Right cardiac atrium (tissue), 5 donors: ENCODE measurements at regions not wholly inside any gene's neighbourhood (a gene's known extent, or its start where the extent isn't known, plus 50 kb on each side); places are given as distances from the start of the nearest gene placed in this dataset.

Experiments used
- ATAC-seq, 2 donors: fragments of 200-7000 bp; cut with Tn5 transposase; one replicate each; pipeline versions ENCODE4 v1.8.0 to v1.9.1; 2020; ENCODE audit warnings: moderate library complexity in 2 of 2, mild to moderate bottlenecking in 1 of 2
- DNase-seq, 3 donors: peaks; one replicate each; pipeline ENCODE4 v3.0.0-alpha.2; 2020
- H3K27ac ChIP-seq: one replicate; pipeline ENCODE4 v1.5.1; 2013; ENCODE audit warnings: mild to moderate bottlenecking, low read length, control low read depth, moderate library complexity
- H3K27me3 ChIP-seq: one replicate; pipeline ENCODE4 v1.6.1; 2013; ENCODE audit not compliant: control insufficient read depth, insufficient read depth
- H3K4me1 ChIP-seq: one replicate; pipeline ENCODE4 v1.6.1; 2013; ENCODE audit warnings: low read length; ENCODE audit not compliant: control insufficient read depth, insufficient read depth
- H3K4me3 ChIP-seq: one replicate; pipeline ENCODE4 v1.5.1; 2013; ENCODE audit warnings: low read length, control low read depth
- H3K9me3 ChIP-seq: one replicate; pipeline ENCODE4 v1.6.1; 2013; ENCODE audit warnings: low read length; ENCODE audit not compliant: control insufficient read depth
- WGBS: extraction: QIAGEN DNeasy Blood & Tissue Kit; methylation state at CpG from one replicate; pipeline ENCODE4 v1.1.7; 2013; 5-methylcytosine and 5-hydroxymethylcytosine counted together
- intact Hi-C, 4 donors: fragments of 100-400 bp; cut with DNase I; formaldehyde crosslinking; loops; one replicate each; pipeline versions ENCODE4 v1.11.0 to v1.14.0; 2022 to 2023
- donor health status: healthy with polysubstance abuse.
- donor health status: DM: no; HTN: yes; CAD: no.
- donor health status: DM: no; HTN: no; CAD: no.
- donor health status: DM: no; HTN: yes; CAD: no; lungs with severe emphysema.
- donor health status: DM: yes; HTN: yes; CAD: no.

GRCh38 chr2:128736689-128737545, 418.2 kb upstream of the HS6ST1 start:
- H3K27me3 ChIP-seq = no peaks in the 10 kb centered on the region
- no peaks in the 10 kb centered on the region for H3K9me3 ChIP-seq
- H3K4me1 ChIP-seq = no peaks in the 10 kb centered on the region
- intact Hi-C loops = loop anchor here in 1 of 4 donors (10.0 kb wide), 1 partner anchor 518 kb away; no protein-coding TSS in a partner anchor
- WGBS = 26% methylated on average over 71 of the region's 71 CpGs
- ATAC-seq = peak; percentile 80 to 87
- peak overlapping the region; percentile 16 for H3K4me3 ChIP-seq
- no peak overlapping the region for H3K27ac ChIP-seq
- DNase-seq = peak; percentile 84 to 95 (median 93)

- H3K4me3 ChIP-seq = no peak overlapping the region
- no peak for DNase-seq
- H3K27ac ChIP-seq = no peak overlapping the region
- no peaks in the 10 kb centered on the region for H3K27me3 ChIP-seq
- no peaks in the 10 kb centered on the region for H3K9me3 ChIP-seq
- no peaks in the 10 kb centered on the region for H3K4me1 ChIP-seq
- intact Hi-C loops = loop anchor here in 1 of 4 donors (10.0 kb wide), 1 partner anchor 517 kb away; no protein-coding TSS in a partner anchor
- no peak for ATAC-seq
- WGBS = 91% methylated on average over 7 of the region's 7 CpGs
Observed at GRCh38 chr2:128737546-128737826, 418.8 kb upstream of the HS6ST1 start.

DNA sequence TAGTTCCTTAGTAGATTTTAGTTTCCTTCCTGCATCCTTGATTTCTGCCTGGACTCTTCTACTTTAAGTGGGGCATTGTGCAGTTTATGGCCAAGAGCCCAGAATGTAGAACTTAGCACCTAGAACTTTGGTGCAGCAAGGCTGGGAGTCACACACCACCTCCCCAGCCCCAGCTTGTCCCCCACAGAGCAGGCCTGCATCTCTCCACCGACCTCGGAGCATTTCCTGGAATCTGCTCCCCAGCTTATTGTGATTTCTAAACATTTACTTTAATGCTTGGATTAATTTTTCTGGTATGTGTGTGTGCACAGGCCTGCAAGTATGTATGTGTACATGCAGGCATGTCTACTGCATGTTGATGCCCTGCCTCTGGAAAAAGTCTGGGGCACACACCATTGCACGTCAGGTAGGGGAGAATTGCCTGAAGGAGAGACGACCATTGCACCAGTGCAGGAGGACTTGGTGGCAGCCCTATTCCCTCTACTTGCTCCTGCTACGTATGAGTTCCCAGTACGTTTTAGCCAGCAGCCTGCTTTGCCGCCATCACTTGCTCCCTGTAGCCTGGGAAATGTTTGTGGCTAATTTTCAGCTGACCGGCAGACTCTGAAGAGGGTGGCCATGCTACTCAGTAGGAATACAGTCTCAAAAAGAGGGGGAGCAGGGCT, 419.9 kb upstream of the HS6ST1 start:
- Histone ChIP-seq H3K4me1 (no peaks in the 10 kb centered on the region), H3K27me3 (no peaks in the 10 kb centered on the region), H3K27ac (no peak overlapping the region), H3K4me3 (no peak overlapping the region), H3K9me3 (no peaks in the 10 kb centered on the region)
- intact Hi-C loops = loop anchor here in 1 of 4 donors (10.0 kb wide), 1 partner anchor 516 kb away; no protein-coding TSS in a partner anchor
- ATAC-seq = no peak
- no peak for DNase-seq
- 77% methylated on average over 8 of the region's 8 CpGs for WGBS

DNA sequence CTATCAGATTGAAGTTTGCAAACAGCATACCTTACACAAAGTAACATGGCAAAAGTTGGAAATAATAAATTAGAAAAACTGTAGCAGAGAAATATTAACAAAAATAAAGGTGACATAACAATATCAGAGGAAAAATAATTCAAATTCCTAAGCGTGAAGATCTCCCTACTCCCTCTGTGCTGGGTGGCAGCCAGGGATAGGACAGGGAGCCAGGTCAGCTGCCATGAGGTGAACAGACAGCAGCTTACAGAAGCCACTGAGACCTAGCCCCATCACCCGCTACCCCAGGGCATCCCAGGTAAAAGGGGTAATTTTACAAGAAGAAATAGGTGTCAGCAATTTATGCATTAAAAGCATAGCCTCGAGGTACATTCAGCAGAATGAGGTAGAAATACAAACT, 423.8 kb upstream of the HS6ST1 start:
- Histone ChIP-seq H3K9me3 (no peaks in the 10 kb centered on the region), H3K27ac (no peak overlapping the region), H3K27me3 (no peaks in the 10 kb centered on the region), H3K4me1 (no peaks in the 10 kb centered on the region), H3K4me3 (no peak overlapping the region)
- intact Hi-C loops = no loop called here
- DNase-seq = no peak
- ATAC-seq = no peak
- WGBS = 79% methylated on average over 3 of the region's 3 CpGs

- Histone ChIP-seq H3K27me3 (no peaks in the 10 kb centered on the region), H3K4me3 (no peak overlapping the region), H3K4me1 (no peaks in the 10 kb centered on the region), H3K9me3 (no peaks in the 10 kb centered on the region), H3K27ac (no peak overlapping the region)
- intact Hi-C loops = no loop called here
- DNase-seq (no peak), ATAC-seq (no peak)
Observed at GRCh38 chr2:128745946-128746345, 427.3 kb upstream of the HS6ST1 start.

DNA sequence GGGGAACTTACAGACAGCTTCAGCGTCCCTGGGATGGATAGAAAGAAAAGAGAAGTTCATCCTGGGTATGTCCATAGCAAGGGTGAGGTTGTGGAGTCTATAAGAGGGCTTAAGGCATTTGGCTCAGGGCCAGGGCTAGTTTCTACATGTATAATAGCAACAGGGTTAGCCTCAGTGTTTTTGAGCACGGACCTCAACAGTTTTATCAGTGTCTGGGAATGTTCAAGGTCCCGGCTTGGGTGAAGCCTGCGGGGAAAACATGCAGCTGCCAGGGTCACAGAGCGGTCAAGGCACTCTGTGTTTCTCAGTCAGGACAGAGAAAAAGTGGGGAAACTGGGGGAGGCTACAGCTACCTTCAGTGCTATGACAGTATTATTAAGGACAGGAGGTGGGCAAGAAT, 427.7 kb upstream of the HS6ST1 start:
- WGBS = 46% methylated on average over 5 of the region's 5 CpGs
- no peaks in the 10 kb centered on the region for H3K27me3 ChIP-seq
- no peaks in the 10 kb centered on the region for H3K4me1 ChIP-seq
- intact Hi-C loops = no loop called here
- H3K9me3 ChIP-seq = no peaks in the 10 kb centered on the region
- peak in 2 of 3 donors; percentile 45 to 71 for DNase-seq
- H3K4me3 ChIP-seq = no peak overlapping the region
- no peak overlapping the region for H3K27ac ChIP-seq
- ATAC-seq = peak; percentile 58 to 85

GRCh38 chr2:128748336-128748735, 429.7 kb upstream of the HS6ST1 start:
- no peaks in the 10 kb centered on the region for H3K27me3 ChIP-seq
- intact Hi-C loops = no loop called here
- no peaks in the 10 kb centered on the region for H3K9me3 ChIP-seq
- peaks cover 7% of the 10 kb centered on the region for H3K4me1 ChIP-seq
- H3K4me3 ChIP-seq = no peak overlapping the region
- no peak overlapping the region for H3K27ac ChIP-seq
- DNase-seq = peak in 1 of 3 donors; percentile 28
- 95% methylated on average over 10 of the region's 10 CpGs for WGBS
- no peak for ATAC-seq

DNA sequence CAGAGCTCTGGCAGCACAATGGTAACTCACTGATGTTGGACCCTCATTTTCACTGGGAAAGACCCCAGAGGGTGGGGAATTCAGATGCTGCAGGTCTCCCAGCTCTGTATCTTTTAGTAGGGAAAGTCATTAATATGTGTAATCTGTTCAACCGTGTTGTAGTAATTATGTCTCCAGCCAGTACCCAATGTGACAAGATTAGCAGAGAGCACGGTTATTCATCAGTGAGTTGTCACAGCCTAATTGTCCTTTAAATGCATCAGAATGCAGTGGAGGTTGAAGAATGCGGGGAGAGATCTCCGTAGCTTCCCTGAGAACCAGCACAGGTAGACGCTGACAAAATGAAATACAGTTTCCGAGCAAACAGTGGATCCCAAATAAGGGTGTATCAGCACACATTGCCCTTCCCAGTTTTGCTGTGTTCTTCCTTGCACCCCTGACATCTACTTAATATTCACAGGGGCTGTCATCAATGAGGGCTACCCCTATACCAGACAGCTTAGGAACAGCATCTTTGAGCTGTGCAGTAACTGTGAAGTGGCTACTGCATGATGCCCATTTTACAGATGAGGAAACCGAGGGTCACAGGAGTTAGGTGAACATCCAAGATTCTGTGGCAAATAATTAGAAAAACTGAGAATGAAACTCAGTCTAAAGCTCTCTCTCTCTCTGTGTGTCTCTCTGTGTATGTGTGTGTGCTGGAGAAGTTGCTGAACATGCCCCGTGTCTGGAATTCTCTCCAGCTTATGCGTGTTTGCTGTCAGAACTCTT, 430.4 kb upstream of the HS6ST1 start:
- intact Hi-C loops = no loop called here
- DNase-seq = no peak
- Histone ChIP-seq H3K4me1 (peaks cover 7% of the 10 kb centered on the region), H3K4me3 (no peak overlapping the region), H3K27me3 (no peaks in the 10 kb centered on the region), H3K9me3 (no peaks in the 10 kb centered on the region), H3K27ac (no peak overlapping the region)
- 93% methylated on average over 9 of the region's 9 CpGs for WGBS
- no peak for ATAC-seq

DNA sequence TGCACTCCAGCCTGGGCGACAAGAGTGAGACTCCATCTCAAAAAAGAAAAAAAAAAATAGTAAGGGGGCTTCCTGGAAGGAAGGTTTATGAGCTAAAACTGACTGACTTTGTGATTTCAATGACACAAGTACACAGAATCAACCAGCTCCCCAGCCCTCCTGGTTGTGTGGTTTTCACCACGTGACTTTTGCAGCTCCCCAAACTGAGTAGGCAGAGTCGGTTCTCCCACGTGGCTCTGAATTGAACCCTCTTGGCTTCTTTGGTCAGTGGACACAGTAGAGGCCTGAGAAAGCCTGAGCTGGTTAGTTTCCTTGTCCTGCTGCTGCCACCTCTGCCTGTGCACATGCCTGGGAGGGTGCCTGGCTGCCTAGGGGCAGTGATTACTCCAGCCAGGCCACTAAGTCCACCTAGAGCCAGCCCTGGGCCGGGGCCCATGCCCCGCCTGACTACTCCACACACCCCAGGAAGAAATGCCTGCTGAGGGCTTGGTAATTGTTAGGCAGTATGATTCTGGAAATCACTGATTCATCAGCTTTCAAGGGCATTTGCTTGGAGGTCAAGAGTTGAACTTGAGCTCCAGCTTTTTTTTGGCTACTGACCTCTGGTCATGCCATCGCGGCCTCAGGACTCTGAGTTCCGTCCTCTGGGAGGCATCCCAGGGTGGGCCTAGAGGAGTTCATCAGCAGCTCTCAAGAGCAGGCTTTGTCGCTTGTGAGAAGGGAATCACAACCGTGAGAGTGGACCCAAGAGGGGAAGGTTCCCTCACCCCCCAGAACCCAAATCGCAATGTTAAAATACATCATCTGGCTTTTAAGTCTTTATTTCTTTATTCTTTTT, 431.9 kb upstream of the HS6ST1 start:
- H3K4me3 ChIP-seq = no peak overlapping the region
- intact Hi-C loops = no loop called here
- 92% methylated on average over 12 of the region's 12 CpGs for WGBS
- no peaks in the 10 kb centered on the region for H3K27me3 ChIP-seq
- H3K9me3 ChIP-seq = no peaks in the 10 kb centered on the region
- DNase-seq = peak in 1 of 3 donors; percentile 18
- H3K27ac ChIP-seq = no peak overlapping the region
- ATAC-seq = peak in 1 of 2 donors; percentile 13
- H3K4me1 ChIP-seq = peaks cover 7% of the 10 kb centered on the region

DNA sequence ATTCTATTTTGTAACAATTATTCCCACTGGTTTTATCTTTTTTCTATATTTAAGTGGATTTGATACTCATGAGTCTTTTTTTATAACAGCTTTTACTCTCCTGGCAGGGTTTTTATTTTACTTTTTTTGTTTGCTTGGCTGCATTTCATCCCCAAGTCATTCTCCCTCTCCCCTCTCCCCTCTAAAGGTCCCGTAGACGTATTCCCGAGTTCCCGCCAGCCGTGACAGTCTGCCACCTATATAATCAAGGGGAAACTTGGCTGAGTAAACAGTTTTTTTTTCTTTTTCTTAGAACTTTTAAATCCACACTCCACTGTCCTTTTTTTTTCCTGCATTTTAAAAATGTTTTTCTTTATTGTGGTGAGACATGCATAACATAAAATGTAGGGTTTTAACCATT, 433.1 kb upstream of the HS6ST1 start:
- Histone ChIP-seq H3K4me1 (peaks cover 10% of the 10 kb centered on the region), H3K4me3 (no peak overlapping the region), H3K9me3 (no peaks in the 10 kb centered on the region), H3K27me3 (no peaks in the 10 kb centered on the region), H3K27ac (no peak overlapping the region)
- DNase-seq (peak in 1 of 3 donors; percentile 45), ATAC-seq (no peak)
- intact Hi-C loops = no loop called here
- 45% methylated on average over 5 of the region's 5 CpGs for WGBS
